BE2C (cell line): ENCODE measurements at regions not wholly inside any gene's neighbourhood (a gene's known extent, or its start where the extent isn't known, plus 50 kb on each side); places are given as distances from the start of the nearest gene placed in this dataset.
"Not testable (repeated sequence)": the region's sequence is repeated elsewhere in the genome, so short reads cannot be mapped to it uniquely, and the experiment has no call there.

Source experiments
- DNase-seq: peaks from one replicate; pipeline ENCODE4 v3.0.0-alpha.2; 2020
- H3K27me3 ChIP-seq: fragments of 250-450 bp; sonication (Bioruptor Pico); 2 replicates; pipeline ENCODE4 v1.5.1; 2020; ENCODE audit warnings: mild to moderate bottlenecking
- H3K36me3 ChIP-seq: fragments of 250-450 bp; sonication (Bioruptor Pico); 2 replicates; pipeline ENCODE4 v1.5.1; 2020; ENCODE audit warnings: mild to moderate bottlenecking
- H3K4me1 ChIP-seq: fragments of 250-450 bp; sonication (Bioruptor Pico); 2 replicates; pipeline ENCODE4 v1.5.1; 2020
- H3K4me3 ChIP-seq: 2 replicates; pipeline ENCODE4 v1.5.1; 2011; ENCODE audit warnings: low read depth, low read length
- H3K9me3 ChIP-seq: fragments of 250-450 bp; sonication (Bioruptor Pico); 2 replicates; pipeline ENCODE4 v1.5.1; 2020
- TF ChIP-seq, protein P1 (sequence below): IDR thresholded peaks from 2 replicates; pipeline ENCODE4 v1.5.1; 2012; ENCODE audit warnings: mild to moderate bottlenecking, low read depth, low read length

DNA sequence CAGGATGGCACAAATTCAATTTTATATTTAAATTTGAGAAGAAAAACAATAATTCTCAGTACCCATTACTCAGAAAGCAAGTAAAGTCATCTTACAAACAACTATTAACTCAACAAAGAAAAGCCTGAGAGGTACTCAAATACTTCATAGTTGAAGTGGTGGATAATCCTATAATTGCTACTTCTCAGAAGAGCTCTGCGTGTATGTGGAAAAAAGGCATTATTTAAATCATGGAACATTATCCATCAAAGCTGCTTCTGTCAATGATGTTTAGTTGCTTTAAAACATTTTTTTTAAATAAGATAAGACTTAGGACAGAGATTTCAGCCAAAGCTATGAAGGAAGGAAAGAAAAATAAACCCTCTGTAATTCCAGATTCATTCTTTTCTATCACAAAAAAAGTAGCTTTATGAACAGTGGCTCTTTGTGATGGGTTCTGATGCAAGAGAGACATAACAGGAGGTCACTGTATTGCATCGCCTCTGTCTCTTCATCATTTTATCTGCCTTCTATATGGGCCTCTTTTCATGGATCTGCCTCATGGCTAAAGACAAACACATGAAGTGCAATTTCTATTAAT, 367.9 kb upstream of the SLC35B3 start:
- TF ChIP-seq, protein P1, sequence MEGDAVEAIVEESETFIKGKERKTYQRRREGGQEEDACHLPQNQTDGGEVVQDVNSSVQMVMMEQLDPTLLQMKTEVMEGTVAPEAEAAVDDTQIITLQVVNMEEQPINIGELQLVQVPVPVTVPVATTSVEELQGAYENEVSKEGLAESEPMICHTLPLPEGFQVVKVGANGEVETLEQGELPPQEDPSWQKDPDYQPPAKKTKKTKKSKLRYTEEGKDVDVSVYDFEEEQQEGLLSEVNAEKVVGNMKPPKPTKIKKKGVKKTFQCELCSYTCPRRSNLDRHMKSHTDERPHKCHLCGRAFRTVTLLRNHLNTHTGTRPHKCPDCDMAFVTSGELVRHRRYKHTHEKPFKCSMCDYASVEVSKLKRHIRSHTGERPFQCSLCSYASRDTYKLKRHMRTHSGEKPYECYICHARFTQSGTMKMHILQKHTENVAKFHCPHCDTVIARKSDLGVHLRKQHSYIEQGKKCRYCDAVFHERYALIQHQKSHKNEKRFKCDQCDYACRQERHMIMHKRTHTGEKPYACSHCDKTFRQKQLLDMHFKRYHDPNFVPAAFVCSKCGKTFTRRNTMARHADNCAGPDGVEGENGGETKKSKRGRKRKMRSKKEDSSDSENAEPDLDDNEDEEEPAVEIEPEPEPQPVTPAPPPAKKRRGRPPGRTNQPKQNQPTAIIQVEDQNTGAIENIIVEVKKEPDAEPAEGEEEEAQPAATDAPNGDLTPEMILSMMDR, result no peak
- Histone ChIP-seq H3K36me3 (no peaks in the 10 kb centered on the region), H3K27me3 (no peaks in the 10 kb centered on the region), H3K4me1 (no peaks in the 10 kb centered on the region), H3K4me3 (no peak overlapping the region), H3K9me3 (no peaks in the 10 kb centered on the region; the same call in 1 of the 2 replicates)
- no peak for DNase-seq

DNA sequence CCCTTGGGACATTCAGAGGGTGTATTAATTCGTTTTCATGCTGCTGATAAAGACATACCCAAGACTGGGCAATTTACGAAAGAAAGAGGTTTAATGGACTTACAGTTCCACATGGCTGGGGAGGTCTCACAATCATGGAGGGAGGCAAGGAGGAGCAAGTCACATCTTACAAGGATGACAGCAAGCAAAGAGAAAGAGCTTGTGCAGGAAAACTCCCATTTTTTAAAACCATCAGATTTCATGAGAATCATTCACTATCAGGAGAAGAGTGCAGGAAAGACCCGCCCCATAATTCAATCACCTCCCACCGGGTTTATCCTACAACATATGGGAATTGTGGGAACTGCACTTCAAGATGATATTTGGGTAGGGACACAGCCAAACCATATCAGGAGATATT, 367.1 kb upstream of the SLC35B3 start:
- H3K36me3 ChIP-seq, DNase-seq, H3K4me3 ChIP-seq, H3K4me1 ChIP-seq, H3K9me3 ChIP-seq, H3K27me3 ChIP-seq: not testable (repeated sequence)

DNA sequence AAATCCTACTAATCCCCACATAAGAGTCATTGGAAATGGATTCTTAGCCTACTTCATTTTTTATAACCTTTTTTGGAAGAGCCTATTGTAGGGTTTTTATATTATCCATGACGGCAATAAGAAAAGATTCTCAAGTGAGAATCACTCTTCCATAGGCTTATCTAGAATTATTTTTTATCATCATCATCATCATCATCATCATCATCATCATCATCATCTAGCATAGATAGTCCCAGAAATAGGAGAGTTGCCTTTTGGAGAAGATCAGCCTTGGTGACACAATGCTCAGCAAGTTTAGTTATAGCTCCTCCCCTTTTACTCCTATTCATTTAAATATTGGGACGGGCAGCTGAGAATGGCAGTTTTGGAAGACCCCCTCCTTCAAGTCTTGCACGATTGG, 359.1 kb upstream of the SLC35B3 start:
- H3K4me3 ChIP-seq, result no peak overlapping the region
- TF ChIP-seq, protein P1, result no peak
- H3K9me3 ChIP-seq, result no peaks in the 10 kb centered on the region
- no peaks in the 10 kb centered on the region for H3K27me3 ChIP-seq
- H3K36me3 ChIP-seq, result no peaks in the 10 kb centered on the region
- no peaks in the 10 kb centered on the region for H3K4me1 ChIP-seq
- no peak for DNase-seq

DNA sequence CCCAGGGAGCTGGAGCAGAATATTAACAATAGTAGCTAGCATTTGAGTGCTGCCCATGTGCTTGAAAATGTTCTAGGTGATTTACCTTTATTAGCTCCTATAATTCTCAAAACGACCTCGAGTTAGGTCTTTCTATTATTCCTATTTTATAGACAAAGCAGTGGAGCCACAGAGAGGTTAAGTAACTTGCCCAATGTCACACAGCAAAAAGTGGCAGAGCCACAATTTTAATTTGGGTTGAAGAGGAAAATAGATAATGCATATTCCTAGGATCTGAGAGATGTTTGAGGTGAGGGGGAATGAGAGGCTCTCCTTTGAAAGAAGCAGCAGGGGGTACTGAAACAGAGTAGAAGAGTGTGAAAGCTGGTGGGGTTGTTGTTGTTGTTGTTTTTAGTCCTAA, 354.5 kb upstream of the SLC35B3 start:
- DNase-seq, result no peak
- TF ChIP-seq, protein P1, result no peak
- Histone ChIP-seq H3K27me3 (no peaks in the 10 kb centered on the region), H3K36me3 (no peaks in the 10 kb centered on the region), H3K4me3 (no peak overlapping the region), H3K4me1 (no peaks in the 10 kb centered on the region), H3K9me3 (no peaks in the 10 kb centered on the region)

DNA sequence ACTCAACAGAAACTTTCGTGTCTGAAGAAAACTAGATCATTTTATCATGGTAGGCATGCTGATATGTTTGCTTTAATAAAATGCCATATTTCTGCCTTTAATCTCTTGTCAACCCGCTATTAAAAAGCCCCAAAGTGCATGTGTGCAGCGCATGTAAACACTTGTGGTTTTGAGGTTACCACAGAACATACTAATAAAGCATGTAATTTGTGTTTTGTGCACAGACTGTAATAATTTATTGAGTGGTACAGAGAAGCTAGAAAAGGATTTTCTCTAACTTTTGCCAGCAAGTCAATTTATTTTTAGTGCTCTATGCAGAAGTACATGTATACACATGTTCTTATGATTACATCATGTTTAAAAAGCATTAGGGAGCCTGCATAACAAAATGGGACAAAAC, 349.9 kb upstream of the SLC35B3 start:
- H3K4me3 ChIP-seq, result no peak overlapping the region
- H3K9me3 ChIP-seq, result no peaks in the 10 kb centered on the region
- DNase-seq, result no peak
- TF ChIP-seq, protein P1, result no peak
- no peaks in the 10 kb centered on the region for H3K36me3 ChIP-seq
- H3K4me1 ChIP-seq, result no peaks in the 10 kb centered on the region
- H3K27me3 ChIP-seq, result no peaks in the 10 kb centered on the region

DNA sequence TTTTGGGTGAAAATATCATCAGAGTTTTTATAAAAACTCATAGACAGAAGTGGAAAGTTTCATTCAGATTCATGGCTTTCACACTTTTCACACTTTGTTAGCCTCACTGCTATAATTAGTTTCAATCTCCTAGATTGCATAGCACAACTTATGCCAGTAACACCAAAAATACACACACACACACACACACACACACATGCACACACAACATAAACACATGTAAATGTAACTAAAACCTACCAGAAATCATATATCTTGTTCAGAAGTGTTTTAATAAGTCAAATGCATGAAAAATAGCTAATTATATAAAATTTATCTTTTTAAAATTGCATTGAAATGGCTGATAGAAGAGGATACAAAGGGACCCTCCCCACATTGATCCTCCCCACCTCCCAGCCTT, 347.8 kb upstream of the SLC35B3 start:
- TF ChIP-seq, protein P1, result no peak
- no peaks in the 10 kb centered on the region for H3K27me3 ChIP-seq
- H3K36me3 ChIP-seq, result no peaks in the 10 kb centered on the region
- H3K9me3 ChIP-seq, result no peaks in the 10 kb centered on the region
- no peak overlapping the region for H3K4me3 ChIP-seq
- no peaks in the 10 kb centered on the region for H3K4me1 ChIP-seq
- DNase-seq, result no peak

DNA sequence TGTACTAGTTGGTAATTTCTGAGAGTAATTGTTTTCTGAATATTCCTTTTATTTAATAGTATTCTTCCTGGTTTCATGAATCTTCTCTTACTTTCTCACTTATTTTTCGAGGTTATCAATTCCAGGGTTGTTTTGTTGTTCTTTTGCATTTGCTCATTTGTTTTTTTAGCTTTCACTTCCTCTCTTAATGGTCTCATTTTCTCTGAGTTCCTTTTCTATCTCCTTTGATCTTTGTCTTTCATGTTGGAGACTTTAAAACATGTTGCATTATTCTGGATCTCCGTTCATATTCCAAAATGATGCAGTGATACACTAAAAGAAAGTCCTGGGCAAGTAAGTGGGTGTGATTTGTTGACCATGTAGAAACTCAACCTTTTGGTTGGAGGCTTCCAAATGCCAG, 345.3 kb upstream of the SLC35B3 start:
- Histone ChIP-seq H3K4me1 (no peaks in the 10 kb centered on the region), H3K9me3 (no peaks in the 10 kb centered on the region), H3K36me3 (no peaks in the 10 kb centered on the region), H3K27me3 (no peaks in the 10 kb centered on the region), H3K4me3 (no peak overlapping the region)
- DNase-seq, result no peak
- TF ChIP-seq, protein P1, result no peak
